Heart left ventricle (tissue), 16 donors: ENCODE measurements at regions not wholly inside any gene's neighbourhood (a gene's known extent, or its start where the extent isn't known, plus 50 kb on each side); places are given as distances from the start of the nearest gene placed in this dataset.
A peak's percentile ranks its signal among the peaks of the same experiment; 100 is the strongest.

ENCODE experiments used
- ATAC-seq, 4 donors: fragments of 200-7000 bp; cut with Tn5 transposase; one replicate each; pipeline ENCODE4 v1.9.1; 2020 to 2022; ENCODE audit warnings: moderate library complexity in 4 of 4, mild to moderate bottlenecking in 3 of 4, moderate number of reproducible peaks in 1 of 4
- DNase-seq, 5 donors: peaks; one replicate each; pipeline ENCODE4 v3.0.0-alpha.2; 2020
- H3K27ac ChIP-seq, 12 donors: fragments of 200-600 bp; sonication (generic) in 4 of 12; one replicate each; pipeline versions ENCODE4 v1.5.0 to v1.8.0; 2016 to 2022; ENCODE audit warnings: mild to moderate bottlenecking in 2 of 12
- H3K27me3 ChIP-seq, 9 donors: fragments of 200-600 bp; sonication (generic) in 2 of 9; one replicate each; pipeline versions ENCODE4 v1.5.1 to v1.8.0; 2016 to 2022; ENCODE audit warnings: mild to moderate bottlenecking in 3 of 9
- H3K36me3 ChIP-seq, 9 donors: fragments of 200-600 bp; sonication (generic) in 2 of 9; one replicate each; pipeline versions ENCODE4 v1.5.0 to v1.8.0; 2018 to 2022; ENCODE audit warnings: mild to moderate bottlenecking in 2 of 9
- H3K4me1 ChIP-seq, 12 donors: fragments of 200-600 bp; sonication (generic) in 4 of 12; one replicate each; pipeline versions ENCODE4 v1.5.0 to v1.8.0; 2016 to 2022; ENCODE audit warnings: mild to moderate bottlenecking in 3 of 12
- H3K4me3 ChIP-seq, 12 donors: fragments of 200-600 bp; sonication (generic) in 4 of 12; one replicate each; pipeline versions ENCODE4 v1.5.0 to v1.8.0; 2017 to 2022; ENCODE audit warnings: mild to moderate bottlenecking in 9 of 12, moderate library complexity in 4 of 12
- H3K9me3 ChIP-seq, 12 donors: fragments of 200-600 bp; sonication (generic) in 4 of 12; one replicate each; pipeline versions ENCODE4 v1.5.0 to v1.8.0; 2016 to 2022; ENCODE audit warnings: mild to moderate bottlenecking in 1 of 12
- CTCF ChIP-seq, 12 donors: fragments of 200-600 bp; sonication (generic) in 4 of 12; IDR thresholded peaks; one replicate each; pipeline versions ENCODE4 v1.5.0 to v1.8.0; 2018 to 2022; ENCODE audit warnings: antibody characterized with exemption in 12 of 12, mild to moderate bottlenecking in 5 of 12
- POLR2A ChIP-seq, 2 donors: fragments of 450-650 bp; IDR thresholded peaks; one replicate each; pipeline ENCODE4 v1.6.1; 2017; ENCODE audit warnings: antibody characterized with exemption in 2 of 2, mild to moderate bottlenecking in 2 of 2, moderate library complexity in 2 of 2
- WGBS, 4 donors: extraction: QIAGEN DNeasy Blood & Tissue Kit in 2 of 4; methylation state at CpG; one replicate each; pipeline versions ENCODE4 v1.1.5 to v1.1.7; 2013 to 2018; 5-methylcytosine and 5-hydroxymethylcytosine counted together
- intact Hi-C, 10 donors: fragments of 100-400 bp; cut with DNase I; formaldehyde crosslinking; loops; one replicate each; pipeline versions ENCODE4 v1.11.1 to v1.14.2; 2022
- donor health status: ischemic (EF 13 %, LVEDD 7.1; RV severe dilation, severe dysfunction).
- donor health status: healthy with polysubstance abuse.
- donor health status: DM: no; HTN: yes; CAD: no.
- donor health status: DM: no; HTN: no; CAD: no.
- donor health status: ischemic (EF 25% LVEDD 6.9; RV normal size, moderate dysfunction).
- donor health status: ischemic (EF 25% LVEDD 5.7; RV mildly dilated, moderate dysfunction).
- donor health status: healthy.
- donor health status: DM: yes; HTN: yes; CAD: no.
- donor health status: ischemic (EF 35%, LVEDD 5.7; RV mildly dilated, moderate dysfunction).
- donor health status: nonischemic (EF 11% LVEDD 7.7; RV severe dilation, severe dysfunction).
- donor health status: DM: yes; HTN: yes; CAD: no.
- donor health status: PGD.
- donor health status: ischemic (EF 29% LVEDD 5.4; RV normal size, mild dysfunction).
- donor health status: nonischemic (EF 23%, LVEDD 6.1; RV moderate dilation, normal function).

- Histone ChIP-seq H3K27ac (no peak overlapping the region), H3K27me3 (peaks cover 0 to 57% (median 5%) of the 10 kb centered on the region in 9 donors), H3K4me1 (no peaks in the 10 kb centered on the region), H3K36me3 (no peaks in the 10 kb centered on the region), H3K9me3 (peaks cover 0 to 3% (median 0%) of the 10 kb centered on the region in 12 donors), H3K4me3 (no peak overlapping the region)
- TF ChIP-seq POLR2A (IDR thresholded peaks at IDR 0.05), result no peak
- TF ChIP-seq CTCF (IDR thresholded peaks at IDR 0.05), result no peak
- intact Hi-C loops, result loop anchor here in 1 of 10 donors (10.0 kb wide), 1 partner anchor 66 kb away; no protein-coding TSS in a partner anchor
- 59 to 75% (median 63%) methylated on average over 4 of the region's 4 CpGs for WGBS, 4 donors
- no peak for ATAC-seq
- DNase-seq, result no peak
Observed at GRCh38 chr22:22420580-22420979, 88.0 kb downstream of the ZNF280B start.

GRCh38 chr22:22421392-22421791 lies 87.2 kb downstream of the ZNF280B start:
- DNase-seq, result no peak
- Histone ChIP-seq H3K4me3 (no peak overlapping the region), H3K36me3 (no peaks in the 10 kb centered on the region), H3K27ac (no peak overlapping the region), H3K27me3 (peaks cover 0 to 52% (median 3%) of the 10 kb centered on the region in 9 donors), H3K9me3 (peaks cover 0 to 3% (median 0%) of the 10 kb centered on the region in 12 donors), H3K4me1 (no peaks in the 10 kb centered on the region)
- intact Hi-C loops, result loop anchor here in 1 of 10 donors (10.0 kb wide), 1 partner anchor 67 kb away; no protein-coding TSS in a partner anchor
- no peak for ATAC-seq
- 67 to 74% (median 72%) methylated on average over 5 of the region's 5 CpGs for WGBS, 4 donors
- TF ChIP-seq POLR2A (IDR thresholded peaks at IDR 0.05) (no peak), CTCF (IDR thresholded peaks at IDR 0.05) (no peak)

DNA sequence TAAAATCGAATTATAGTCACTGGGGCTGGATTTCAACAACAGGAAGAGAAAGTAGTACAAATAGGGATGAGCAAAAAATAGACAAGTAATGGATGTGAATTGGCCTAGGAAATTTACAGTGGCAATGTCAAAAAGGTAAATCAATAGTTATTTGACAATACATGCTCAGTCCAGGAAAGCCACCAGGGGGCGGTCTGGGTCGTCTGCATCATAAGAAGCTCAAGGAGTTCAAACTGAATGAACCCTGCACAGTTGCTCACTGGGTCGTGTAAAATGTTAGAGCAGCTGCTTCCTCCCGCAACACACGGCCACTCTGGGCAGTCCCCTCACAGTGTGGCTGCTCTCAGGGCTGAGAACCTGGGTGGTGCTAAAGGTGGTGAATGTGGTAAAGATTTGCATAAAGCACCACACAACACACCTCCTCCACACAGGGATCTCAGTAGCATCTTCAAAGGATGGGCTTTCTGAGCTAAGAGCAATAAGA lies 85.9 kb downstream of the ZNF280B start:
- H3K9me3 ChIP-seq, result peaks cover 0 to 3% (median 0%) of the 10 kb centered on the region in 12 donors
- H3K27me3 ChIP-seq, result peaks cover 0 to 49% (median 3%) of the 10 kb centered on the region in 9 donors
- intact Hi-C loops, result loop anchor here in 1 of 10 donors (10.0 kb wide), 1 partner anchor 68 kb away; no protein-coding TSS in a partner anchor

DNA sequence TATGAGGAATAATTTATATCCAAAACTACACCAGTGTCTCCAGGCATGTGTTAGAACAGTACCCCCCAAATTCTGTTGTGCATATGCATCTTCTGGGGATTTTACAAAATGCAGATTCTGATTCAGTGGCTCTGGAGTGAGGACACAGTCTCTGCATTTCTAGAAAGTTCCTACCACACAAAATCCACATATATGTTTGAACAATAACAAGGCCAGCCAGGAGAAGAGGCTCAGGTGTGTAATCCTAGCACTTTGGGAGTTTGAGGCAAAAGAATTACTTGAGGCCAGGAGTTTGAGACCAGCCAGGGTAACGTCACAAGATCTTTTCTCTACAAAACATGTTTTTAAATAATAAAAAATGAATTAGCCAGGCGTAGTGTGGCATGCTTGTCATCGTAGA lies 84.9 kb downstream of the ZNF280B start:
- Histone ChIP-seq H3K9me3 (peaks cover 0 to 1% (median 0%) of the 10 kb centered on the region in 12 donors), H3K4me3 (no peak overlapping the region), H3K36me3 (no peaks in the 10 kb centered on the region), H3K4me1 (no peaks in the 10 kb centered on the region), H3K27me3 (peaks cover 0 to 39% (median 0%) of the 10 kb centered on the region in 9 donors), H3K27ac (no peak overlapping the region)
- intact Hi-C loops, result loop anchor here in 1 of 10 donors (10.0 kb wide), 1 partner anchor 69 kb away; no protein-coding TSS in a partner anchor
- 84 to 88% (median 86%) methylated on average over 3 of the region's 3 CpGs for WGBS, 4 donors
- DNase-seq, result no peak
- TF ChIP-seq POLR2A (IDR thresholded peaks at IDR 0.05) (no peak), CTCF (IDR thresholded peaks at IDR 0.05) (no peak)
- ATAC-seq, result no peak

More for the DNA sequence above, 85.9 kb downstream of the ZNF280B start:
- Histone ChIP-seq H3K4me3 (no peak overlapping the region), H3K27ac (no peak overlapping the region), H3K4me1 (no peaks in the 10 kb centered on the region), H3K36me3 (no peaks in the 10 kb centered on the region)
- ATAC-seq, result no peak
- TF ChIP-seq POLR2A (IDR thresholded peaks at IDR 0.05), result no peak
- peak; percentile 33 to 76 (median 64) for TF ChIP-seq CTCF (IDR thresholded peaks at IDR 0.05)
- WGBS, 4 donors, result 1 to 2% (median 1%) methylated on average over 6 of the region's 6 CpGs
- peak in 4 of 5 donors; percentile 29 to 55 (median 40) for DNase-seq
